Small intestine (tissue), 7 donors: ENCODE measurements at regions not wholly inside any gene's neighbourhood (a gene's known extent, or its start where the extent isn't known, plus 50 kb on each side); places are given as distances from the start of the nearest gene placed in this dataset.

Source experiments
- DNase-seq, 2 donors: peaks; one replicate each; pipeline versions ENCODE4 v3.0.0 to v3.0.0-alpha.2; 2013
- FAIRE-seq: peaks from 2 replicates; lab custom pipeline; 2012; peaks lifted over from hg19 to GRCh38; lab: Jason Lieb, UNC
- H3K27ac ChIP-seq, 3 donors: one replicate each; pipeline ENCODE4 v1.5.1; 2013; ENCODE audit warnings: low read length in 2 of 3, mild to moderate bottlenecking in 2 of 3, control low read depth in 1 of 3, inconsistent platforms in 1 of 3, low read depth in 1 of 3, moderate library complexity in 1 of 3
- H3K27me3 ChIP-seq, 3 donors: one replicate each; pipeline ENCODE4 v1.6.1; 2013; ENCODE audit warnings: low read length in 3 of 3, inconsistent platforms in 1 of 3; ENCODE audit not compliant: control insufficient read depth in 3 of 3, insufficient read depth in 3 of 3
- H3K36me3 ChIP-seq, 3 donors: one replicate each; pipeline ENCODE4 v1.6.1; 2013; ENCODE audit warnings: low read length in 3 of 3, inconsistent platforms in 1 of 3, low read depth in 1 of 3, mild to moderate bottlenecking in 1 of 3, moderate library complexity in 1 of 3; ENCODE audit not compliant: control insufficient read depth in 3 of 3, insufficient read depth in 2 of 3
- H3K4me1 ChIP-seq, 3 donors: one replicate each; pipeline ENCODE4 v1.6.1; 2013; ENCODE audit warnings: low read length in 2 of 3, inconsistent platforms in 1 of 3, low read depth in 1 of 3, mild to moderate bottlenecking in 1 of 3, moderate library complexity in 1 of 3; ENCODE audit not compliant: control insufficient read depth in 3 of 3, insufficient read depth in 2 of 3
- H3K4me3 ChIP-seq, 3 donors: one replicate each; pipeline ENCODE4 v1.5.1; 2013; ENCODE audit warnings: low read length in 3 of 3, control low read depth in 1 of 3, inconsistent platforms in 1 of 3, low read depth in 1 of 3, mild to moderate bottlenecking in 1 of 3, moderate library complexity in 1 of 3
- H3K9me3 ChIP-seq, 2 donors: one replicate each; pipeline ENCODE4 v1.6.1; 2013; ENCODE audit warnings: low read depth in 1 of 2, low read length in 1 of 2; ENCODE audit not compliant: control insufficient read depth in 2 of 2, insufficient read depth in 1 of 2
- WGBS, 3 donors: extraction: QIAGEN DNeasy Blood & Tissue Kit; methylation state at CpG; one replicate each; pipeline ENCODE4 v1.1.7; 2013; 5-methylcytosine and 5-hydroxymethylcytosine counted together
- donor health status: healthy with polysubstance abuse.
- donor health status: control.
- donor health status: control.
- donor health status: Bipolar disorder and iron deficiency.
- donor health status: healthy.

DNA sequence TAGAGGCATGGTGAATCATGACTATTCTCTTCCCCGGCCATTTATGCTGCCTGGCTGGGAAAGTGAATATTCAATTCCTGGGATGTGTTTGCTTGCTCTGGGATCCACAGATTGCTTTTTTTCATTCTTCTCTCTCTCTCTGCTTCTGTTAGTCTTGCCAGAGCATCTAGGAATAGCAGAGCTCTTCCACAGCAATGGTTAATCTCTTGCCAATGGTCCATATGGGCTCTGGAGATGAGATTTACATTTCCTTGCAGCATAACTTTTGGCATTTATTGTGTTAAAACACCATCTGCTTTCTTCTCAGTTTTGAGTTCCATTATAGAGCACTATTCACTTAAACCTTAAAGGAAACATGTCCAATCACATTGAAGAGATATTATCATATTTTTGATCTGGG is 59.2 kb upstream of the GUCY1A1 start:
- FAIRE-seq (no peak), DNase-seq (no peak)
- Histone ChIP-seq H3K36me3 (no peaks in the 10 kb centered on the region), H3K27ac (no peak overlapping the region), H3K9me3 (no peaks in the 10 kb centered on the region), H3K27me3 (no peaks in the 10 kb centered on the region), H3K4me1 (no peaks in the 10 kb centered on the region), H3K4me3 (no peak overlapping the region)
- WGBS, 3 donors: 84 to 100% (median 95%) methylated on average over 1 of the region's 1 CpG

DNA sequence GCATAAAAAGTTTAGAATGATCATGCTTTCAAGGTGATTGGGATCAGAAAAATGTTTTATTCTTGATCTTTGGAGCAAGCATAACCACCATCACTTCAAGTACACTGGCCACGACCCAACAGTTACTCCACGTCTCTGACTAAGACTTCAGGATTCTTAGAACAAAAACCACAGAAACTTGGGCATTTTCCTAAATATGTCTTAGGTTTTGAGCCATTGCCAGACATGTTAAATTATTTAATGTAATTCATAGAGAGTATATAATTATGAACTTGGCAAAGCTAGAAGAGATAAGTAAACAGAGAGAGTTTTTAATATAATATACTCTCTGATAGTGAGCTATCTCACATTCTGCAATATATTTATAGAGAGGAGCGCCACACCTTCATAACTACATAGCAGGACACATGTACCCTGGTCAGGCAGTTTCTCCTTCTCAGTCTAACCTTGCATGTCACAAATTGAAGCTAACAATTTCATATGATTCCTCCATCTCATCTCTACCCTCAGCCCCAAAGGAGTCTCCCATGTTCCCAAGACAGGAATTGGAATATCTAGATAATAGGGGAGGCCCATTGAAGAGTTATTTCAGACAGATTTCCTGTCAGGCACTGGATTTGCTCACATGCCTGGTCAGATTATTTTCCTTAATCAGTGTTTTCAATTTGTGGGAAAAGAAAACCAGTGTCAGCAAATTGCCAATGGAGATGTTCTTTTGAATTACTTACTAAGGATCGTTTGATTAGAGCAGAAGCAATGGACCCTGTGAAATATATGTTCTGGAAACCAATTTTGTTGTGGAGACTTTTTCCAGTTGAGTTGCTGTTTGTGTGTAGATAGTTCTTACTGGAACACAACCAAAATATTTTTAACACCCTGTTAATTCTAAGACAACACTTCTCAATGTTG is 61.7 kb upstream of the GUCY1A1 start:
- Histone ChIP-seq H3K9me3 (no peaks in the 10 kb centered on the region), H3K36me3 (no peaks in the 10 kb centered on the region), H3K4me3 (no peak overlapping the region), H3K4me1 (no peaks in the 10 kb centered on the region), H3K27ac (no peak overlapping the region), H3K27me3 (no peaks in the 10 kb centered on the region)
- DNase-seq (no peak), FAIRE-seq (no peak)
- WGBS, 3 donors: 61 to 75% (median 62%) methylated on average over 4 of the region's 4 CpGs

DNA sequence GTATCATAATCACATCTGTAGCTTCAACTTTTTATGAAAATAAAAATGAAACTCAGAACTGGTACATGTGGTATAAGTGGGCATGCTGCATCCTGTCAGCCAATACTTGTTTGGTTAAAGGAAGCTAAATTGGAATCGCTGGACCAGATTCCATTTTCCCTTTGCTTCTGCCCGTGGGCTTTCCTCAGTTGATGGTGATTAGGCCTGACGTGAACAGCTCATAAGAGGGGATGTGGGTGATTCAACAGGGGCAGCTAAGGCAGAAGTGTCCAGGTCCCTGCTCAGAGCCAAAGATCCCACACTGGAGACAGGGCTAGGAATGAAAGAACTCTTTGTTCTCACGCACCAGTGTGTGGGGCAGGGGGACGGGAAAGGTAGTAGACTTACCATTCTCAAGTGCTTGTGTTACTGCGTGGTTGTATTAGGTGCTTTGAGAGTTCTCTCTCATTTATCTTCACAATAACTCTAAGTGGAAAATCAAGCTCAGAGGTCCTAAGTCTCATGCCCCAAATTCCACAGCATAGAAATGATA is 63.2 kb upstream of the GUCY1A1 start:
- FAIRE-seq: no peak

DNA sequence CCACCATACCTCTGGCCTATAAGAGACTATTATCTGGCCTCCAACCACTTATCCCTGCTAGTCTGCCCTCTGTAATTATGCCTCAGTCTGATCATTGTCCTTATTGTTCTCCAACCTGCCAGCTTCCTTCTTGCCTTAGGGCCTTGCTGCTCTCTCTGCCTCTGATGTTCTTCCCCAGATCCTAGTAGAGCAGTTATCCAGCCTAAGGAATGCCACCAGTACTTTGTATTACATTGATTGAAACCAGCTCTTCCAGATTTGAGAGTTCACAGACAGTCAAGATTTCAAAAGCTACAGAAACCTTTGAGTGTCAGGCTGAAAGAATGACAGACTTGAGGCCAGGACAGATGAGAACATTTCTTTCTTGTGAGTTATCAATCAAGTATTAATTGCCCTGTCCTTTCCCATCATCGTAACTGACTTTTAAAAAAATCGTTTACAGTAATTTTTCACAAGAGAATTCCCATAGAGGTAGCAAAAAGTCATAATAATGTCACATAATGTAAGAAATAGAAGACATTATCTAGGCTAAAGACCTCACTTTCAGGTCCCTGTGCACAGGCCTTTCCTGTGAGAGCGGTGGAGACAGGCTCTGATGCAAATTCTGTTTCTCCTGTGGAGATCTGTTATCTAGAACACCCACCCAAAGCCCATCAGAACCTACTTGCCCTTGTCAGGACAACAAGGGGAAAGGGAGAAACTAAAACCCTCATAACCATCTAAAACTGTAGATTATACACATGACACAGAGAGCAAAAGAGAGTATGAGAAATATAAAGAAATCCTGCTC is 64.1 kb upstream of the GUCY1A1 start:
- DNase-seq: no peak
- 81 to 84% (median 83%) methylated on average over 3 of the region's 3 CpGs for WGBS, 3 donors
- Histone ChIP-seq H3K4me1 (no peaks in the 10 kb centered on the region), H3K4me3 (no peak overlapping the region), H3K36me3 (no peaks in the 10 kb centered on the region), H3K9me3 (no peaks in the 10 kb centered on the region), H3K27ac (no peak overlapping the region), H3K27me3 (peaks cover 0 to 2% (median 0%) of the 10 kb centered on the region in 3 donors)
- FAIRE-seq: no peak

More for the DNA sequence above, 63.2 kb upstream of the GUCY1A1 start:
- Histone ChIP-seq H3K9me3 (no peaks in the 10 kb centered on the region), H3K27me3 (peaks cover 0 to 2% (median 0%) of the 10 kb centered on the region in 3 donors), H3K27ac (no peak overlapping the region), H3K36me3 (no peaks in the 10 kb centered on the region), H3K4me1 (no peaks in the 10 kb centered on the region), H3K4me3 (no peak overlapping the region)
- 79 to 83% (median 83%) methylated on average over 6 of the region's 6 CpGs for WGBS, 3 donors
- DNase-seq: no peak

DNA sequence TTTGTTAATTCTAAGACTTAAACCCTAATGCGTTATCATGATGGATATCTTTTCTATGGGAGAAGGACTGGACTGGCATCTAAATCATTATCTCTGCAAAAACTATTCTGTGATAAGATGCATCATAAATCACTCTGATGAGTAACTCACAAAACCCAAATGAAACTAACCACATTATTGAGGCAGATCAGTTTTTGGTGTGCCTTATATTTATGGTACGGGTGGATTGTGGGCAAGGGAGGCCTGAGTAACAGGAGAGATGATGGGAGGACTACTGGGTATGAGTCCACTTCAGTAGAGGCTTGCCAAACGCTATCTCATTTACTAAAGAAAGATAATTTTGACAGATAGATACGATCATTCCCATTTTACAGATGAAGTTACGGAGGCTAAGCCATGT is 66.4 kb upstream of the GUCY1A1 start:
- Histone ChIP-seq H3K27ac (no peak overlapping the region), H3K36me3 (no peaks in the 10 kb centered on the region), H3K27me3 (peaks cover 0 to 2% (median 0%) of the 10 kb centered on the region in 3 donors), H3K9me3 (no peaks in the 10 kb centered on the region), H3K4me1 (no peaks in the 10 kb centered on the region), H3K4me3 (no peak overlapping the region)
- DNase-seq (no peak), FAIRE-seq (no peak)
- WGBS, 3 donors: 80 to 88% (median 85%) methylated on average over 5 of the region's 5 CpGs

DNA sequence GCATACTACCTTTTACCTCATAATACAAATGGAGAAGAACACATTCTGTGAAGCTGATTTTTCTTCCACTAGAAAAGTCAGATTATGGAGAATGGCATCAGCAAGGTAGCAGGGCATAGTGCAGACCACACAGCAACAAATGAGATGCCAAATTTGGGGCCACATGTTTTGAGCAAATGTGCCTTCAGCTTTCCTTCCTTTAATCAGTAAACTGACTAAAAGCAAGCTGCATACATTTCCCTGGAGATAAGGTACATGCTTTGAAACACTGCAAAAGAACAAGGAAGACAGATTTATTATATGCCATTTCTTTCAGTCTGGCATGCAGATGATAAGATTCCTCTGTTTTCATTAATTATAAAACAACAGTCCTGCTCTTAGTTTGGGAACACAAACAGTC is 67.1 kb upstream of the GUCY1A1 start:
- Histone ChIP-seq H3K27ac (no peak overlapping the region), H3K4me3 (no peak overlapping the region), H3K36me3 (no peaks in the 10 kb centered on the region), H3K4me1 (no peaks in the 10 kb centered on the region), H3K9me3 (no peaks in the 10 kb centered on the region), H3K27me3 (peaks cover 0 to 2% (median 0%) of the 10 kb centered on the region in 3 donors)
- DNase-seq (no peak), FAIRE-seq (no peak)

DNA sequence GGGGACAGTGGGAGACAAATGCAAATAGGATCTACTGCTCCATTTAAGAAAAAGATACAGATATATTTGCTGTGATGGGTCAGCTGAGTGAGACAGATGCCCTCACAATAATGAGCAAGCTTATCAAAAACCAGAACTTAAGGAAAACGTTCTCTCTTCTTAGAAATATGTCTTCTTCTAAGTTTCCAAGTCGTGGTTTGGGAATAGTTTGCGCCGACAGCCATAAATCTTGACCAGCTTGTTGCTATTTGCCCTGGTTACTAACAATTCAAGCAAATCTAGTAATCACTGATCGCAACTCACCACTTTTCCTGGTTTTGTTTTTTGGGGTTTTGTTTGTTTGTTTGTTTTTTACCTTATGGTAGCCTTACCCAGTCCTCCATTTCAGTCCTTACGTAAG is 67.6 kb upstream of the GUCY1A1 start:
- no peak overlapping the region for H3K4me3 ChIP-seq
- no peak overlapping the region for H3K27ac ChIP-seq
- no peaks in the 10 kb centered on the region for H3K9me3 ChIP-seq
- H3K27me3 ChIP-seq: peaks cover 0 to 2% (median 0%) of the 10 kb centered on the region in 3 donors
- no peak for DNase-seq
- no peaks in the 10 kb centered on the region for H3K4me1 ChIP-seq
- WGBS, 3 donors: 65 to 70% (median 66%) methylated on average over 6 of the region's 6 CpGs
- no peaks in the 10 kb centered on the region for H3K36me3 ChIP-seq
- FAIRE-seq: no peak

DNA sequence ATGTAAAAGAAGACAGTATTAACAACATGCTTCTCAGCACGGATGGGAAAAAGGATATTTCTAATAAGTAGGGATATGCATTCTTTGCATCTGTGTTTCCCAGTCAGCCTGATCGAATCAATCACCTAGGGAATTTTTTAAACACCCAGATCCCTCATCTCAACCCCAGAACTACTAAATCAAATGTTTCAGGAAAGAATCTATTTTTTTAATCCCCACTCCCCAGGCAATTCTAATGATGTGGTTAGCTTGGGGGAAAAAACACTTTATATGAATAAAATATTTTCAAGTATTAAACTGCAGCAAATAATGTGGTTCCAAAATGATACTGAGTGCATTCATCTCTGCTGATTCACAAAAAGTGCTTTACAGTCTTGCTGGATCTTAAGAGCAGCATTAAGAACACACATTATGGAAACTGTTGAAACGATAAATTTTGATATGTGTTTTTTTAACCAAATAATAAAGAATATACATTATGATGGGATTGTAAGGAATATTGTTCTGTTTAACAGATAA is 68.7 kb upstream of the GUCY1A1 start:
- Histone ChIP-seq H3K36me3 (no peaks in the 10 kb centered on the region), H3K9me3 (no peaks in the 10 kb centered on the region), H3K4me1 (no peaks in the 10 kb centered on the region), H3K27me3 (peaks cover 0 to 2% (median 0%) of the 10 kb centered on the region in 3 donors), H3K27ac (no peak overlapping the region), H3K4me3 (no peak overlapping the region)
- 51 to 67% (median 56%) methylated on average over 3 of the region's 3 CpGs for WGBS, 3 donors
- DNase-seq (no peak), FAIRE-seq (no peak)
